HepG2 (cell line): ENCODE measurements at regions not wholly inside any gene's neighbourhood (a gene's known extent, or its start where the extent isn't known, plus 50 kb on each side); places are given as distances from the start of the nearest gene placed in this dataset.

ENCODE experiments used
- ATAC-seq: fragments of 200-7000 bp; cut with Tn5 transposase; 3 replicates; pipeline ENCODE4 v1.9.1; 2020; ENCODE audit warnings: mild to moderate bottlenecking, moderate library complexity
- BruUV-seq: library from RNA; stranded (reverse); fragments of 400-500 nt; replicated peaks from 2 replicates; lab custom pipeline; 2021; lab: Mats Ljungman, UMichigan
- CTCF ChIA-PET: fragments of 300-600 bp; formaldehyde crosslinking; extraction: SDS; loops from one replicate; lab custom pipeline; 2021; ENCODE audit warnings: low total read pairs, inconsistent platforms, low intra/inter-chr PET ratio; lab: Yijun Ruan, JAX
- POLR2A ChIA-PET: fragments of 350-600 bp; sonication (Branson Sonifier 250); formaldehyde crosslinking; loops from one replicate; lab custom pipeline; 2020; ENCODE audit warnings: antibody characterized with exemption, inconsistent platforms; lab: Yijun Ruan, JAX
- DNase-seq: peaks from one replicate; pipeline ENCODE4 v3.0.0-alpha.2; 2015; ENCODE audit warnings: low spot score
- FAIRE-seq: peaks from 3 replicates; lab custom pipeline; 2011; peaks lifted over from hg19 to GRCh38; lab: Jason Lieb, UNC
- H2AFZ ChIP-seq: one replicate; pipeline ENCODE4 v1.6.1; 2011; ENCODE audit warnings: low read length, inconsistent platforms
- H3K27ac ChIP-seq: fragments of 300-600 bp; 3 replicates; pipeline ENCODE4 v1.8.0; 2011; ENCODE audit warnings: mixed run types, mild to moderate bottlenecking, mixed read lengths, low read length, inconsistent platforms; ENCODE audit not compliant: insufficient read depth; ENCODE audit errors: extremely low read length
- H3K27me3 ChIP-seq, 2 experiments: fragments of 200-600 bp in 1 of 2; 2 replicates in 1 of 2; 3 replicates in 1 of 2; pipeline versions ENCODE4 v1.6.0 to v1.8.0; 2011; ENCODE audit warnings: low read length in 2 of 2, mild to moderate bottlenecking in 2 of 2, moderate library complexity in 2 of 2, inconsistent platforms in 1 of 2; ENCODE audit not compliant: insufficient read depth in 2 of 2, control insufficient read depth in 1 of 2
- H3K36me3 ChIP-seq, 2 experiments: fragments of 200-600 bp in 1 of 2; replicated peaks in 1 of 2; 2 replicates in 1 of 2; 3 replicates in 1 of 2; pipeline versions ENCODE4 v1.5.1 to v1.8.0; 2011; ENCODE audit warnings: low read length in 2 of 2, inconsistent platforms in 1 of 2; ENCODE audit not compliant: insufficient read depth in 2 of 2, control insufficient read depth in 1 of 2
- H3K4me1 ChIP-seq: 2 replicates; pipeline ENCODE4 v1.5.1; 2012; ENCODE audit warnings: low read length, inconsistent platforms; ENCODE audit not compliant: insufficient read depth
- H3K4me2 ChIP-seq: 2 replicates; pipeline ENCODE4 v1.6.0; 2011; ENCODE audit warnings: low read depth, low read length, inconsistent platforms
- H3K4me3 ChIP-seq, 3 experiments: fragments of 200-600 bp in 1 of 3; sonication (generic), shearing (Covaris generic) in 1 of 3; replicated peaks in 1 of 3; 2 replicates each; pipeline ENCODE4 v1.5.1; 2011 to 2016; ENCODE audit warnings: low read length in 3 of 3, inconsistent platforms in 2 of 3, low read depth in 2 of 3, mild to moderate bottlenecking in 2 of 3, control low read depth in 1 of 3, mixed read lengths in 1 of 3; ENCODE audit not compliant: insufficient read depth in 1 of 3
- H3K79me2 ChIP-seq: one replicate; pipeline ENCODE4 v1.6.1; 2011; ENCODE audit warnings: low read length, inconsistent platforms; ENCODE audit not compliant: insufficient read depth
- H3K9ac ChIP-seq: 2 replicates; pipeline ENCODE4 v1.6.0; 2011; ENCODE audit warnings: mild to moderate bottlenecking, low read depth, low read length, inconsistent platforms; ENCODE audit not compliant: insufficient read depth
- H3K9me3 ChIP-seq: 2 replicates; pipeline ENCODE4 v1.5.1; 2012; ENCODE audit warnings: mild to moderate bottlenecking, low read length
- H4K20me1 ChIP-seq: 2 replicates; pipeline ENCODE4 v1.6.0; 2011; ENCODE audit warnings: inconsistent platforms, mild to moderate bottlenecking, low read length, moderate library complexity; ENCODE audit not compliant: insufficient read depth
- FOSL2 ChIP-seq: sonication (generic); formaldehyde crosslinking; IDR thresholded peaks from 2 replicates; pipeline ENCODE4 v1.4.0; 2020; ENCODE audit warnings: missing genetic modification reagents
- NFIB ChIP-seq: sonication (generic); formaldehyde crosslinking; IDR thresholded peaks from 2 replicates; pipeline ENCODE4 v1.9.0; 2021; ENCODE audit warnings: missing genetic modification reagents, mild to moderate bottlenecking, borderline replicate concordance
- TBL1XR1 ChIP-seq: fragments of 150-350 bp; IDR thresholded peaks from 2 replicates; pipeline ENCODE4 v1.6.1; 2014; ENCODE audit warnings: borderline replicate concordance, low read length; ENCODE audit not compliant: partially characterized antibody
- ZNF678 ChIP-seq: sonication (generic); formaldehyde crosslinking; IDR thresholded peaks from 2 replicates; pipeline ENCODE4 v1.4.0; 2020; ENCODE audit warnings: mild to moderate bottlenecking, missing genetic modification reagents
- ZNF83 ChIP-seq: sonication (generic); formaldehyde crosslinking; IDR thresholded peaks from 2 replicates; pipeline ENCODE4 v1.4.0; 2020; ENCODE audit warnings: missing genetic modification reagents, mild to moderate bottlenecking, borderline replicate concordance
- WGBS: methylation state at CpG from one replicate; pipeline ENCODE4 v1.1.6; 2017; ENCODE audit warnings: low lambda C conversion rate; 5-methylcytosine and 5-hydroxymethylcytosine counted together
- in situ Hi-C: cut with HindIII; loops from 2 replicates; pipeline ENCODE4 v1.10.0; 2017; ENCODE audit warnings: low pct_unique_long_range_greater_than_20kb; ENCODE audit not compliant: extremely low pct_ligation_motif_present
- intact Hi-C: fragments of 100-400 bp; cut with micrococcal nuclease; formaldehyde crosslinking; loops from one replicate; pipeline ENCODE4 v1.10.0; 2022; ENCODE audit not compliant: unreplicated experiment
- TF ChIP-seq, protein P1 (sequence below): sonication (generic); formaldehyde crosslinking; IDR thresholded peaks from 2 replicates; pipeline ENCODE4; 2020; ENCODE audit warnings: missing genetic modification reagents, mild to moderate bottlenecking, borderline replicate concordance
- TF ChIP-seq, protein P2 (sequence below): sonication (generic); formaldehyde crosslinking; IDR thresholded peaks from 2 replicates; pipeline ENCODE4 v1.5.0; 2020; ENCODE audit warnings: missing genetic modification reagents
- TF ChIP-seq, protein P3 (sequence below): IDR thresholded peaks from 2 replicates; pipeline ENCODE4 v1.6.1; 2016
- TF ChIP-seq, protein P4 (sequence below): sonication (generic); formaldehyde crosslinking; IDR thresholded peaks from 2 replicates; pipeline ENCODE4 v1.4.0; 2020; ENCODE audit warnings: missing genetic modification reagents, borderline replicate concordance

DNA sequence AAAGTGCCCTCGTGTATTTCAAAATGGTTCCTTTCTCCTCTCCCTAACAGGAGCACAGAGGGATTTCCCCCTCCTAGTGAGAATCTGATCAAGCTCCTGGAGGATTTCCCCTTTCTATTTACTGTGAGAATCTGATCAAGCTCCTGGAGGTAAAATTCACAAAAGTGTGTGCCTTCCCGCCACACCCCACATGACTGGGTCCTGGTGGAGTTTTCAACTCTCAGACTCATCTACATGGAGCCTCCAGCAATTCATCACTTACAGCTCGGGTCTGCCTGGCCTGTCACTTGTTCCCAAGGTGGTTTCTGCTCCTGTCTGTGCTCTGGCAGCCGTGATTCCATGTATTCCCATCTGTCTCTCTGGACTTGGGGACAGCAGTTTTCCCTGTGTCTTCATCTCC lies 590.7 kb downstream of the FBXO15 start:
- Histone ChIP-seq H4K20me1 (no peaks in the 10 kb centered on the region), H3K27me3 (no peaks in the 10 kb centered on the region), H3K4me2 (no peak overlapping the region), H3K27ac (no peak overlapping the region), H3K4me3 (no peak overlapping the region), H3K9me3 (no peaks in the 10 kb centered on the region), H3K79me2 (no peaks in the 10 kb centered on the region), H3K4me1 (no peaks in the 10 kb centered on the region), H3K9ac (no peak overlapping the region), H2AFZ (no peak overlapping the region), H3K36me3 (no peaks in the 10 kb centered on the region)
- TF ChIP-seq, protein P1, sequence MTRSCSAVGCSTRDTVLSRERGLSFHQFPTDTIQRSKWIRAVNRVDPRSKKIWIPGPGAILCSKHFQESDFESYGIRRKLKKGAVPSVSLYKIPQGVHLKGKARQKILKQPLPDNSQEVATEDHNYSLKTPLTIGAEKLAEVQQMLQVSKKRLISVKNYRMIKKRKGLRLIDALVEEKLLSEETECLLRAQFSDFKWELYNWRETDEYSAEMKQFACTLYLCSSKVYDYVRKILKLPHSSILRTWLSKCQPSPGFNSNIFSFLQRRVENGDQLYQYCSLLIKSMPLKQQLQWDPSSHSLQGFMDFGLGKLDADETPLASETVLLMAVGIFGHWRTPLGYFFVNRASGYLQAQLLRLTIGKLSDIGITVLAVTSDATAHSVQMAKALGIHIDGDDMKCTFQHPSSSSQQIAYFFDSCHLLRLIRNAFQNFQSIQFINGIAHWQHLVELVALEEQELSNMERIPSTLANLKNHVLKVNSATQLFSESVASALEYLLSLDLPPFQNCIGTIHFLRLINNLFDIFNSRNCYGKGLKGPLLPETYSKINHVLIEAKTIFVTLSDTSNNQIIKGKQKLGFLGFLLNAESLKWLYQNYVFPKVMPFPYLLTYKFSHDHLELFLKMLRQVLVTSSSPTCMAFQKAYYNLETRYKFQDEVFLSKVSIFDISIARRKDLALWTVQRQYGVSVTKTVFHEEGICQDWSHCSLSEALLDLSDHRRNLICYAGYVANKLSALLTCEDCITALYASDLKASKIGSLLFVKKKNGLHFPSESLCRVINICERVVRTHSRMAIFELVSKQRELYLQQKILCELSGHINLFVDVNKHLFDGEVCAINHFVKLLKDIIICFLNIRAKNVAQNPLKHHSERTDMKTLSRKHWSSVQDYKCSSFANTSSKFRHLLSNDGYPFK (CRISPR knock-in tag) = no peak
- TF ChIP-seq, protein P2, sequence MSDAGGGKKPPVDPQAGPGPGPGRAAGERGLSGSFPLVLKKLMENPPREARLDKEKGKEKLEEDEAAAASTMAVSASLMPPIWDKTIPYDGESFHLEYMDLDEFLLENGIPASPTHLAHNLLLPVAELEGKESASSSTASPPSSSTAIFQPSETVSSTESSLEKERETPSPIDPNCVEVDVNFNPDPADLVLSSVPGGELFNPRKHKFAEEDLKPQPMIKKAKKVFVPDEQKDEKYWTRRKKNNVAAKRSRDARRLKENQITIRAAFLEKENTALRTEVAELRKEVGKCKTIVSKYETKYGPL (CRISPR knock-in tag) = no peak
- no peak for TF ChIP-seq ZNF678 (CRISPR knock-in tag)
- TF ChIP-seq, protein P3, sequence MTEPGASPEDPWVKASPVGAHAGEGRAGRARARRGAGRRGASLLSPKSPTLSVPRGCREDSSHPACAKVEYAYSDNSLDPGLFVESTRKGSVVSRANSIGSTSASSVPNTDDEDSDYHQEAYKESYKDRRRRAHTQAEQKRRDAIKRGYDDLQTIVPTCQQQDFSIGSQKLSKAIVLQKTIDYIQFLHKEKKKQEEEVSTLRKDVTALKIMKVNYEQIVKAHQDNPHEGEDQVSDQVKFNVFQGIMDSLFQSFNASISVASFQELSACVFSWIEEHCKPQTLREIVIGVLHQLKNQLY (CRISPR knock-in tag) = no peak
- TF ChIP-seq FOSL2 (CRISPR knock-in tag) = no peak
- TF ChIP-seq, protein P4, sequence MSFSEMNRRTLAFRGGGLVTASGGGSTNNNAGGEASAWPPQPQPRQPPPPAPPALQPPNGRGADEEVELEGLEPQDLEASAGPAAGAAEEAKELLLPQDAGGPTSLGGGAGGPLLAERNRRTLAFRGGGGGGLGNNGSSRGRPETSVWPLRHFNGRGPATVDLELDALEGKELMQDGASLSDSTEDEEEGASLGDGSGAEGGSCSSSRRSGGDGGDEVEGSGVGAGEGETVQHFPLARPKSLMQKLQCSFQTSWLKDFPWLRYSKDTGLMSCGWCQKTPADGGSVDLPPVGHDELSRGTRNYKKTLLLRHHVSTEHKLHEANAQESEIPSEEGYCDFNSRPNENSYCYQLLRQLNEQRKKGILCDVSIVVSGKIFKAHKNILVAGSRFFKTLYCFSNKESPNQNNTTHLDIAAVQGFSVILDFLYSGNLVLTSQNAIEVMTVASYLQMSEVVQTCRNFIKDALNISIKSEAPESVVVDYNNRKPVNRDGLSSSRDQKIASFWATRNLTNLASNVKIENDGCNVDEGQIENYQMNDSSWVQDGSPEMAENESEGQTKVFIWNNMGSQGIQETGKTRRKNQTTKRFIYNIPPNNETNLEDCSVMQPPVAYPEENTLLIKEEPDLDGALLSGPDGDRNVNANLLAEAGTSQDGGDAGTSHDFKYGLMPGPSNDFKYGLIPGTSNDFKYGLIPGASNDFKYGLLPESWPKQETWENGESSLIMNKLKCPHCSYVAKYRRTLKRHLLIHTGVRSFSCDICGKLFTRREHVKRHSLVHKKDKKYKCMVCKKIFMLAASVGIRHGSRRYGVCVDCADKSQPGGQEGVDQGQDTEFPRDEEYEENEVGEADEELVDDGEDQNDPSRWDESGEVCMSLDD (CRISPR knock-in tag) = no peak
- no peak for TF ChIP-seq TBL1XR1
- no peak for TF ChIP-seq NFIB (CRISPR knock-in tag)
- no peak for TF ChIP-seq ZNF83 (CRISPR knock-in tag)
- FAIRE-seq (no peak), DNase-seq (no peak), ATAC-seq (no peak)
- 0% methylated on average over 4 of the region's 4 CpGs for WGBS
- intact Hi-C loops (no loop called here), in situ Hi-C loops (no loop called here)
- ChIA-PET CTCF (no interaction called here), POLR2A (no interaction called here)
- BruUV-seq = no TSS peak
